ENCODE measurements at regions not wholly inside any gene's neighbourhood (a gene's known extent, or its start where the extent isn't known, plus 50 kb on each side); places are given as distances from the start of the nearest gene placed in this dataset.

DNA sequence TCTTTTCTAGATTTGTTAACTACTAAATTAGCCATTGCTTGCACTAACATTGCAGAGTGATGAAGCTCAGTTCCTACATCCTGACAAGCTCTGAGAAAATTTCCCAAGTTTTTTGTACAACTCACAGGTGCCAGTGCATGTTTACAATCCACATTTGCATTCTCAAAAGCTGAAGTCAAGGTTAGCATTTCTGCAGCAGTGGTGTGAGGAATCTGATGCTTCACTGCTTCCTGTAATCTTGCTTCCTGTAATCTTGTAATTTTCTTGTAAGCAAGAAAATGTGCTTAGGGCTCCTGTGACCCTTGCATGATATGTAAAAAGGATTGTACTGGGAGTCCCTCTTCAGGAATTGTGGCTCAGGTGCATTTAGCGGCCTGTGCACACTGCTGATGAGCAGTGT, 207.4 kb upstream of the CXCL13 start:
- Histone ChIP-seq H3K4me3 (no peak overlapping the region), H3K27ac (no peak overlapping the region), H3K27me3 (no peaks in the 10 kb centered on the region), H3K9me3 (no peaks in the 10 kb centered on the region), H3K4me1 (no peaks in the 10 kb centered on the region), H3K36me3 (no peaks in the 10 kb centered on the region)
- intact Hi-C loops (cut with DNase I), result loop anchor here (5.0 kb wide), 1 partner anchor 204 kb away; no protein-coding TSS in a partner anchor
- no peak for DNase-seq (ENCODE audit: extremely low spot score in 2 of 2)
- TF ChIP-seq POLR2AphosphoS5 (IDR thresholded peaks at IDR 0.05; ENCODE audit: insufficient read depth in 1 of 2, low read depth in 1 of 2) (no peak), POLR2A (IDR thresholded peaks at IDR 0.05) (no peak), CTCF (IDR thresholded peaks at IDR 0.05) (no peak)

DNA sequence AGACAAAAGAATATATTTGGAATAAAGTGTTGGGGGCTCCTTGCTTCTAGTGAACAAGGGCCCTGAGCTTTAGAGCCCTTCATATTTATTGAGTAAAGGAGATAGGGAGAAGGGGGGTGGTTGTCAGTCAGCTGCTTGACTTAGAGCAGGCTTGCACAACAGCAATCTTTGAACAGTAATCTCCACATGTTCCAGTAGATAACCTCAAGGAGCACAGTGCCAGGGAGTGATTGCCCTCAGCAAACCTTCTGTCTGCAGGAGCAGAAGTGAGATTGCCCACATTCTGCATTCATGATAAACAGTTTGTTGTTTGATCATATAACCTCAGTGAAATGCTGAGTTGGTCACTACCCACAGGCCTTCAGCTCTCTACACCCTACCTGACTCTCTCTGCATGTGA, 205.8 kb upstream of the CXCL13 start:
- intact Hi-C loops (cut with DNase I), result loop anchor here (5.0 kb wide), 1 partner anchor 202 kb away; no protein-coding TSS in a partner anchor
- no peaks in the 10 kb centered on the region for H3K9me3 ChIP-seq
- H3K27me3 ChIP-seq, result no peaks in the 10 kb centered on the region
- TF ChIP-seq POLR2A (IDR thresholded peaks at IDR 0.05), result no peak
- TF ChIP-seq CTCF (IDR thresholded peaks at IDR 0.05), result no peak
- no peak for TF ChIP-seq POLR2AphosphoS5 (IDR thresholded peaks at IDR 0.05; ENCODE audit: insufficient read depth in 1 of 2, low read depth in 1 of 2)
- DNase-seq (ENCODE audit: extremely low spot score in 2 of 2), result no peak
- H3K4me1 ChIP-seq, result no peaks in the 10 kb centered on the region
- H3K4me3 ChIP-seq, result no peak overlapping the region
- no peaks in the 10 kb centered on the region for H3K36me3 ChIP-seq
- no peak overlapping the region for H3K27ac ChIP-seq

DNA sequence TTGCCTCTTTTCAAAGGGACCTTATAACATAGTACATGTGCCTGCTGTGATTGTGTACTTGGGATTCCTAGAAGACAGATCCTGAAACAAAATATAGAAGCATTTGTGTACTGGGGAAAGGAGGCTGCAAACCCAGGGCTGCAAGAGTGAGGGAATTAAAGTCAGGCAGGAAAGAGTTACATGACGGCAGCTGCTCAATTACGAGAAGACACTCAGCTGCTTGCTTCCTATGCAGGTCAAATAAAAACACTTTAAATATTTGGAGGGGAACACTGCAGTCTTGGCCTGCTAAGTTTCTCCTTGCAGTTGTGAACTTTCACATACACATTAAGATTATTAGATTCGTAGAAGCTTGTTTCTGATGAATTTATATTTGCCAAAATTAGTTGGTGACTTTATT, 191.9 kb upstream of the CXCL13 start:
- no peaks in the 10 kb centered on the region for H3K4me1 ChIP-seq

GRCh38 chr4:77415689-77416088, 189.9 kb upstream of the CXCL13 start:
- H3K4me3 ChIP-seq, result no peak overlapping the region
- H3K36me3 ChIP-seq, result no peaks in the 10 kb centered on the region
- H3K27me3 ChIP-seq, result no peaks in the 10 kb centered on the region
- H3K9me3 ChIP-seq, result no peaks in the 10 kb centered on the region
- H3K27ac ChIP-seq, result no peak overlapping the region
- intact Hi-C loops (cut with DNase I), result no loop called here
- no peaks in the 10 kb centered on the region for H3K4me1 ChIP-seq
- TF ChIP-seq CTCF (IDR thresholded peaks at IDR 0.05), result no peak
- no peak for TF ChIP-seq POLR2A (IDR thresholded peaks at IDR 0.05)
- no peak for TF ChIP-seq POLR2AphosphoS5 (IDR thresholded peaks at IDR 0.05; ENCODE audit: insufficient read depth in 1 of 2, low read depth in 1 of 2)
- no peak for DNase-seq (ENCODE audit: extremely low spot score in 2 of 2)

More for the DNA sequence above, 191.9 kb upstream of the CXCL13 start:
- Histone ChIP-seq H3K9me3 (no peaks in the 10 kb centered on the region), H3K36me3 (no peaks in the 10 kb centered on the region), H3K4me3 (no peak overlapping the region), H3K27ac (no peak overlapping the region), H3K27me3 (no peaks in the 10 kb centered on the region)
- intact Hi-C loops (cut with DNase I), result no loop called here
- TF ChIP-seq CTCF (IDR thresholded peaks at IDR 0.05), result no peak
- TF ChIP-seq POLR2A (IDR thresholded peaks at IDR 0.05), result no peak
- TF ChIP-seq POLR2AphosphoS5 (IDR thresholded peaks at IDR 0.05; ENCODE audit: insufficient read depth in 1 of 2, low read depth in 1 of 2), result no peak
- DNase-seq (ENCODE audit: extremely low spot score in 2 of 2), result no peak

DNA sequence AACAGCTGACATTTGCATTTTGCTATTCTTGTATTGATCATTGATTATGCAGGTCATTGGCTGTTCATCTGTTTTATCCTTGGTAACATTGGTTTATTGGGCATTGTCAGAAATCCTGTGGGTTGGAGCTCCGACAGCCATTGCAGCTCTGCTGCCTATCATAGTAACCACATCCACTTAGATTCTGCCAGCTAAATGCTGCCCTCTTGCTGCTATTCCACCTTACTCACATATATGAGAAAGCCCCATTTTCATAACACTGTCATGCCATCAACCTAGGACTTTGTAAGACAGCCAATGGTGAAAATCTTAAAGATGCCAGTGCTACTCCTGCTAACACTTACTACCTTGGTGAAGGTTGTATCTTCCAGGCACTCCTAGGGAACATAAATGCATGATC, 187.3 kb upstream of the CXCL13 start:
- Histone ChIP-seq H3K27ac (no peak overlapping the region), H3K4me1 (no peaks in the 10 kb centered on the region), H3K36me3 (no peaks in the 10 kb centered on the region), H3K27me3 (no peaks in the 10 kb centered on the region), H3K4me3 (no peak overlapping the region), H3K9me3 (no peaks in the 10 kb centered on the region)
- no peak for TF ChIP-seq POLR2A (IDR thresholded peaks at IDR 0.05)
- no peak for TF ChIP-seq CTCF (IDR thresholded peaks at IDR 0.05)
- intact Hi-C loops (cut with DNase I), result no loop called here
- DNase-seq (ENCODE audit: extremely low spot score in 2 of 2), result no peak

All from vagina (tissue), 2 donors.